OCI-LY7 (cell line): ENCODE measurements at regions not wholly inside any gene's neighbourhood (a gene's known extent, or its start where the extent isn't known, plus 50 kb on each side); places are given as distances from the start of the nearest gene placed in this dataset.

Experiments used
- BruUV-seq: library from RNA; stranded (reverse); fragments of 400-500 nt; replicated peaks from 2 replicates; lab custom pipeline; 2021; lab: Mats Ljungman, UMichigan
- CTCF ChIA-PET: fragments of 300-600 bp; sonication (Branson Sonifier 250); formaldehyde crosslinking; loops from one replicate; lab custom pipeline; 2022; ENCODE audit warnings: antibody characterized with exemption; ENCODE audit not compliant: unreplicated experiment; lab: Charles Lee
- POLR2A ChIA-PET: fragments of 300-600 bp; sonication (Branson Sonifier 250); formaldehyde crosslinking; loops from one replicate; lab custom pipeline; 2022; ENCODE audit warnings: antibody characterized with exemption; lab: Charles Lee
- DNase-seq: peaks from one replicate; pipeline ENCODE4 v3.0.0-alpha.2; 2015; ENCODE audit warnings: low spot score
- H2AFZ ChIP-seq: fragments of 200-600 bp; sonication (generic), shearing (Covaris generic); 2 replicates; pipeline ENCODE4 v1.6.1; 2014; ENCODE audit warnings: mild to moderate bottlenecking, antibody characterized with exemption, low read length, moderate library complexity
- H3K27ac ChIP-seq: fragments of 200-600 bp; sonication (generic); 2 replicates; pipeline ENCODE4 v1.5.1; 2014; ENCODE audit warnings: mixed run types, low read depth, mild to moderate bottlenecking, moderate library complexity, low read length, inconsistent platforms; ENCODE audit not compliant: poor library complexity, severe bottlenecking
- H3K36me3 ChIP-seq: fragments of 200-600 bp; sonication (generic); 2 replicates; pipeline ENCODE4 v1.6.1; 2014; ENCODE audit warnings: mild to moderate bottlenecking, antibody characterized with exemption, low read length, moderate library complexity, mixed read lengths; ENCODE audit not compliant: insufficient read depth
- H3K4me1 ChIP-seq: fragments of 200-600 bp; sonication (generic); 2 replicates; pipeline ENCODE4 v1.5.1; 2014; ENCODE audit warnings: mild to moderate bottlenecking, low read length; ENCODE audit not compliant: insufficient read depth, poor library complexity, severe bottlenecking
- H3K4me2 ChIP-seq: fragments of 200-600 bp; sonication (generic); 2 replicates; pipeline ENCODE4 v1.6.1; 2014; ENCODE audit warnings: mild to moderate bottlenecking, low read length
- H3K4me3 ChIP-seq: fragments of 200-600 bp; sonication (generic); 2 replicates; pipeline ENCODE4 v1.5.1; 2014; ENCODE audit warnings: mild to moderate bottlenecking, low read depth, low read length; ENCODE audit not compliant: poor library complexity, severe bottlenecking
- H3K79me2 ChIP-seq: fragments of 200-600 bp; sonication (generic); 2 replicates; pipeline ENCODE4 v1.6.1; 2016; ENCODE audit warnings: low read depth, mild to moderate bottlenecking, low read length, moderate library complexity, mixed read lengths; ENCODE audit not compliant: insufficient read depth
- H3K9me2 ChIP-seq: fragments of 200-600 bp; sonication (generic); 2 replicates; pipeline ENCODE4 v1.6.1; 2016; ENCODE audit warnings: mild to moderate bottlenecking, low read length, mixed read lengths; ENCODE audit not compliant: insufficient read depth
- H3K9me3 ChIP-seq: fragments of 200-600 bp; sonication (generic); 2 replicates; pipeline ENCODE4 v1.6.1; 2014; ENCODE audit warnings: mild to moderate bottlenecking, mixed run types, low read length, mixed read lengths
- H4K20me1 ChIP-seq: fragments of 200-600 bp; sonication (generic); 2 replicates; pipeline ENCODE4 v1.6.1; 2014; ENCODE audit warnings: mild to moderate bottlenecking, antibody characterized with exemption, low read length, moderate library complexity, mixed read lengths; ENCODE audit not compliant: insufficient read depth
- CTCF ChIP-seq: fragments of 200-600 bp; sonication (generic); conservative IDR thresholded peaks from 2 replicates; pipeline ENCODE4 v1.5.1; 2014; ENCODE audit warnings: mild to moderate bottlenecking, antibody characterized with exemption, low read length, moderate library complexity, mixed read lengths
- EZH2phosphoT487 ChIP-seq: fragments of 200-600 bp; sonication (generic); IDR thresholded peaks from 2 replicates; pipeline ENCODE4 v1.6.1; 2018; ENCODE audit warnings: low read depth, borderline replicate concordance, mild to moderate bottlenecking, mixed run types, antibody characterized with exemption, low read length, moderate library complexity, mixed read lengths
- intact Hi-C: fragments of 100-400 bp; cut with micrococcal nuclease; formaldehyde crosslinking; loops from one replicate; pipeline ENCODE4 v1.10.0; 2022; ENCODE audit not compliant: unreplicated experiment

GRCh38 chr5:128015478-128015877, 68.1 kb upstream of the SLC12A2 start:
- no peak for DNase-seq
- Histone ChIP-seq H4K20me1 (no peaks in the 10 kb centered on the region), H3K9me2 (no peaks in the 10 kb centered on the region), H3K4me1 (no peaks in the 10 kb centered on the region), H3K79me2 (no peaks in the 10 kb centered on the region), H3K4me3 (no peak overlapping the region), H3K36me3 (peaks cover 8% of the 10 kb centered on the region), H3K4me2 (no peak overlapping the region), H3K27ac (no peak overlapping the region), H3K9me3 (no peaks in the 10 kb centered on the region), H2AFZ (no peak overlapping the region)
- CTCF ChIA-PET, result no interaction called here
- TF ChIP-seq CTCF (no peak), EZH2phosphoT487 (no peak)
- POLR2A ChIA-PET, result interaction anchor here (0.6 to 1.4 kb wide), 2 partner anchors 23 to 509 kb away, joined by 3 read pairs; no protein-coding TSS in a partner anchor
- intact Hi-C loops, result no loop called here
- no TSS peak for BruUV-seq

- TF ChIP-seq EZH2phosphoT487 (no peak), CTCF (no peak)
- Histone ChIP-seq H4K20me1 (no peaks in the 10 kb centered on the region; the same call in 1 of the 2 replicates), H3K4me2 (no peak overlapping the region), H3K9me3 (no peaks in the 10 kb centered on the region), H3K4me3 (no peak overlapping the region), H2AFZ (no peak overlapping the region), H3K79me2 (no peaks in the 10 kb centered on the region), H3K9me2 (no peaks in the 10 kb centered on the region), H3K36me3 (peaks cover 13% of the 10 kb centered on the region), H3K27ac (no peak overlapping the region), H3K4me1 (no peaks in the 10 kb centered on the region)
- no peak for DNase-seq
- ChIA-PET POLR2A (interaction anchor here (0.6 to 1.4 kb wide), 2 partner anchors 23 to 510 kb away, joined by 3 read pairs; no protein-coding TSS in a partner anchor), CTCF (no interaction called here)
- intact Hi-C loops, result no loop called here
- no TSS peak for BruUV-seq
Observed at GRCh38 chr5:128015978-128016377, 67.6 kb upstream of the SLC12A2 start.

GRCh38 chr5:128019391-128019790, 64.2 kb upstream of the SLC12A2 start:
- H3K4me2 ChIP-seq, result no peak overlapping the region
- intact Hi-C loops, result no loop called here

More at GRCh38 chr5:128019391-128019790, 64.2 kb upstream of the SLC12A2 start:
- Histone ChIP-seq H3K36me3 (peaks cover 30% of the 10 kb centered on the region), H3K4me1 (no peaks in the 10 kb centered on the region), H3K79me2 (no peaks in the 10 kb centered on the region), H2AFZ (no peak overlapping the region), H3K9me3 (no peaks in the 10 kb centered on the region), H3K27ac (no peak overlapping the region), H3K4me3 (no peak overlapping the region), H3K9me2 (no peaks in the 10 kb centered on the region), H4K20me1 (no peaks in the 10 kb centered on the region; the same call in 1 of the 2 replicates)
- POLR2A ChIA-PET, result interaction anchor here (1.1 kb wide), 1 partner anchor 58 kb away, joined by 3 read pairs; no protein-coding TSS in a partner anchor
- no peak for DNase-seq
- CTCF ChIA-PET, result no interaction called here
- no TSS peak for BruUV-seq
- no peak for TF ChIP-seq CTCF
- TF ChIP-seq EZH2phosphoT487, result no peak
